ENCODE measurements at regions not wholly inside any gene's neighbourhood (a gene's known extent, or its start where the extent isn't known, plus 50 kb on each side); places are given as distances from the start of the nearest gene placed in this dataset.

DNA sequence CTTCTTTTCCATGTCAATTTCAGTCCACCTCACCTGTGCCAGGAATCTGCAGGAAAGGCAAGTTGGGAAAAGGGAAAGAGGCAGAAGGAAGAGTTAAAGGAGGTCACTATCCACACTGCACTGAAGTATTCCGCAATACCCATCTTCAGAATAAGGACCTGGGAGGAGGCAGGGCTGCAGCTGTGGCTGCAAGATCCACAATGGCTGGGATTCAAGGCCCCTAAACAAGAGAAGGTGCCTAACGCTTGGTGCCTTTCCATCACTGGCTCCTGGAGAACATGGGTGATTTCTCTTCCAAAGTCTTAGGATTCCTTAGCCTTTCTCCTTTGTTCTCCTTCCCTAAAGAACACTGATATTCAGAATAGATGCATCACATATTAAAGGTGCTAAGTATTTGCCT lies 204.0 kb downstream of the GRIN2B start:
- TF ChIP-seq, protein P1, sequence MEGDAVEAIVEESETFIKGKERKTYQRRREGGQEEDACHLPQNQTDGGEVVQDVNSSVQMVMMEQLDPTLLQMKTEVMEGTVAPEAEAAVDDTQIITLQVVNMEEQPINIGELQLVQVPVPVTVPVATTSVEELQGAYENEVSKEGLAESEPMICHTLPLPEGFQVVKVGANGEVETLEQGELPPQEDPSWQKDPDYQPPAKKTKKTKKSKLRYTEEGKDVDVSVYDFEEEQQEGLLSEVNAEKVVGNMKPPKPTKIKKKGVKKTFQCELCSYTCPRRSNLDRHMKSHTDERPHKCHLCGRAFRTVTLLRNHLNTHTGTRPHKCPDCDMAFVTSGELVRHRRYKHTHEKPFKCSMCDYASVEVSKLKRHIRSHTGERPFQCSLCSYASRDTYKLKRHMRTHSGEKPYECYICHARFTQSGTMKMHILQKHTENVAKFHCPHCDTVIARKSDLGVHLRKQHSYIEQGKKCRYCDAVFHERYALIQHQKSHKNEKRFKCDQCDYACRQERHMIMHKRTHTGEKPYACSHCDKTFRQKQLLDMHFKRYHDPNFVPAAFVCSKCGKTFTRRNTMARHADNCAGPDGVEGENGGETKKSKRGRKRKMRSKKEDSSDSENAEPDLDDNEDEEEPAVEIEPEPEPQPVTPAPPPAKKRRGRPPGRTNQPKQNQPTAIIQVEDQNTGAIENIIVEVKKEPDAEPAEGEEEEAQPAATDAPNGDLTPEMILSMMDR (IDR thresholded peaks at IDR 0.05), result no peak
- TF ChIP-seq POLR2AphosphoS5 (IDR thresholded peaks at IDR 0.05), result no peak
- TF ChIP-seq POLR2A (IDR thresholded peaks at IDR 0.05), result no peak
